NCI-H526 (cell line): ENCODE measurements at regions not wholly inside any gene's neighbourhood (a gene's known extent, or its start where the extent isn't known, plus 50 kb on each side); places are given as distances from the start of the nearest gene placed in this dataset.

Experiments used
- DNase-seq, 2 experiments: peaks; one replicate each; lab custom pipeline; 2025; lab: John Stamatoyannopoulos, UW

GRCh38 chr6:170083236-170084051, 207.4 kb downstream of the DLL1 start:
- DNase-seq: no peak

DNA sequence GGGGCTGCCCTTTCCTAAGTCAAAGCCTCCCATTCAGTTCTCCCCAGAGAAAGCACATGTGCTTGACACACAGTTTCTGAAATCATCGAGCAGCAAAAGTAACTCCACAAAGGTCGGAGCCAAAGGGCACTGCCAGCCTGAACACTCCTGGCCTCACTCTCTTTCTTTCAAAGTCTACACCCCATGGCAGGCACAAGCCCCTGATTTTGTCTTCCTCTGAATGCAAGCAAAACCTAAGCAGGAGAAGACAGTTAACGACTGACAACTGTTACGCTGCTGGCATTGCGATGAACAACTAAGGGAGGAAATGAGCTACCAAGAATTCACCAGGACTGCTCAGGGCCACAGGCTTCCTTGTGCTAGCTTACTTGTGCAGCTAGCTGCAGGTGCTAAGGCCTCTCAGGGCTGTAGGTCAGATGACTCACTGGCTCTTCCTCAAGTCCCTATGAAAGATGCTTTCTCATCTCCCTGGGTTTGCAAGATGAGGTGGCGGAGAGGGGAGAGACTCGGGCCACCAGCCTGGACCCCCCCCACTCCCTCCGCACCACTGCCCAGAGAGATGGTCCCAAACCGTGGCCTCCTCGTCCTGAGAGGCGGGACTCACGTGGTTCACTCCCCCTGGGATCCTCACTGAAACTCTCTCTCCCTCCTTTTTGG, 208.2 kb downstream of the DLL1 start:
- no peak for DNase-seq

GRCh38 chr6:170082067-170082466, 208.8 kb downstream of the DLL1 start:
- DNase-seq: no peak

- no peak for DNase-seq
Observed at GRCh38 chr6:170081556-170081955, 209.3 kb downstream of the DLL1 start.

- peak in 1 of 2 experiments; percentile 41 for DNase-seq
Observed at GRCh38 chr6:170080828-170081371, 210.0 kb downstream of the DLL1 start.

- DNase-seq: no peak
Observed at GRCh38 chr6:170080169-170080827, 210.6 kb downstream of the DLL1 start.

DNA sequence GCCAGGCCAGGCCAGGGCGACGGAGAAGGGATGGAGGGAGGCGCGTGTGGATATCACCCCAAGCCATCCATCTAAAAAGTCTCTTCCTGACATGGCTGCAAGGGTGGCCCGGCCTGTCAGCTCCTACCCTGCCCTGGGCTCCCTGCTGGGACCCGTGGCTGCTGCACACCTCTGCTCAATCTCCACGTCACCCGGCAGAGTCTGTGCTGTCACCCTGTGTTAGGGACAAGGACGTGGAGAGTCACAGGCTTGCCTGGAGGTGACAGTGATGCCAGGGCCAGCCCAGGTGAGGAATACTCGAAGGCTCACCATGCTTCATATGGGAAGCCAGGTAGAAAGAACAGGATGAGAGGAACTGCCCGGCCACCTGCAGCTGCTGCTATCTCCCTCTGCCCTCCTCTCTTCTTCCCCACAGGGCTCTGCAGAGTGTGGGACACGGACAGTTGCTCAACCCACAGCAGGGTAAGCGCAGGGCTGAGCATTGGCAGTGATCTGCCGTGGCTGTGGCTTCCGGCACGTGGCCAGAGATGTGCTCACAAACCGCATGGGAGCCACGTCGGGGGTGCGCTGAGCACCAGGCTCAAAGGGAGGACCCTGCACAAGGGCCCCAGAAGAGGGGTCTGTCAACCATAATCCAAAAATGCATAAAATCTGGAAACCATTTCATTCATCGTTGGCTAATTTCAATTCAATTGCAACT, 214.3 kb downstream of the DLL1 start:
- no peak for DNase-seq

- DNase-seq: no peak
Observed at GRCh38 chr6:170075659-170076223, 215.1 kb downstream of the DLL1 start.

DNA sequence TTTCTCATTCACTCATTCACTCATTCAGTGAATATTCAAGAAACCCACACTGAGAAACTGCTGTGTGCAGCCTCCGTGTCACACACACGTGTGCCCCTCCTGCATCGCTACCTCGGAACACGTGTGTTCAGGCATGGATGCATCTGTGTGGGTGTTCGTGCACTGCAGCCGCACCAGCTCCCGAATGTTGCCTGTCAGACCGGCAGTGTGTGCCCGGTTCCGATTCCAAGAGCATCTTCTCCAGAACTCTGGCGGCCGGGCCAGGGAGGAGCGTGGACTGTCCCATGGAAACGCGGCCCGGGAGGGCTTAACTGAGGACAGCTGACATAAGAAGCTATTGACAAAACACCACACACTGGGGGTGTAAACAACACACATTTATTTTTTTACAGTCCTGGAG, 216.0 kb downstream of the DLL1 start:
- no peak for DNase-seq

DNA sequence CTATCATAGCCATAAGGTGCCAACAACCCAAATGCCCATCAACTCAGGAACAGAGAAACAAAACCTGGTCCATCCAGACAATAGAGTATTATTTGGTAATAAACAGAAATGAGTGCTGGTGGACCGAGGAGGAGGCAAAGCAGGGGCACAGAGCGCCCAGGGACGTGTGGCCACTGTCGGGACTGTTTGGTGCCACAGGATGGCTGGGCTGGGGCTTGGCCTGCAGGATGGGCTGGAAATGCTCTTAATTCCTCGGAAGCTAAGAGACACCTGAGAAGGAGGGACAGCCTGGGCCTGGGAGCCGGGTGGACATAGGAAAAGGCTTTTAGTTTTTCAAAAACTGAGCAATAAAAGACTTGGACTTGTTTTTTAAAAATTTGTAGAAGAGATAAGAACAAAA, 216.4 kb downstream of the DLL1 start:
- no peak for DNase-seq

DNA sequence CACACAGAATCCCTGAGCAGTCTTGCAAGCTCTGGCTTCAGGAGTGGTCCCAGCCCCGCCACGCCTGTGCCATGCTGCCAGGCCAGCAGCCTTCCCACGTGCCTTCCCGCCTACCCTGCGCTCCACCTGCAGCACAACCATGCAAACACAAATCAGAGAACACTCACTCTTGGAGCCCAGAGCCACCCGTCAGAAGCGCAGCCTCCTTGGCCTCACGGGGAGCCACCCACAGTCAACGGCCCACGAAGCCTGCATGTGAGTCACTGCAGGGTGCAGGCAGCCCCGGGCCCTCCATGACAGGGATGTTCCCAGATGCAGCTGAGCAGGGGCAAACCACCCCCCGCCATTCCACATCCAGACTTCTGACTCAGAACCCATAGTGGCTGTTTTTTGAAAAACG, 217.0 kb downstream of the DLL1 start:
- no peak for DNase-seq

- DNase-seq: no peak
Observed at GRCh38 chr6:170072246-170072645, 218.6 kb downstream of the DLL1 start.

DNA sequence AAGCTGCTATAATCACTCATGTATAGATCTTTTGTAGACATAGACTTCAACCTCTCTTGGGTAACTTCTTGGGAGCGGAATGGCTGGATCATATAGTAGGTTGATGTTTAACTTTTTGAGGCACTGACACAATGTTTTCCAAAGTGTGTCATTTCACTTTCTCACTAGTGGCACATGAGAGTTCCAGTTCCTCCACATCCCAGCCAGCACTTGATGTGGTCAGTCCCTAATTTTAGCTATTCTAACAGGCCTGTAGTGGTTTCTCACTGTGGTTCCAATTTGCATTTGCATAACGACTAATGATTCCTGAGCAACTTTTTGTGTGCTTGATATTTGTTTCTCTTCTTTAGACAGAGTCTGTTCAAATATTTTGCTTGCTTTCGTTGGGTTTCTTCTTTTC, 221.3 kb downstream of the DLL1 start:
- DNase-seq: no peak

- no peak for DNase-seq
Observed at GRCh38 chr6:170068496-170068895, 222.4 kb downstream of the DLL1 start.

DNA sequence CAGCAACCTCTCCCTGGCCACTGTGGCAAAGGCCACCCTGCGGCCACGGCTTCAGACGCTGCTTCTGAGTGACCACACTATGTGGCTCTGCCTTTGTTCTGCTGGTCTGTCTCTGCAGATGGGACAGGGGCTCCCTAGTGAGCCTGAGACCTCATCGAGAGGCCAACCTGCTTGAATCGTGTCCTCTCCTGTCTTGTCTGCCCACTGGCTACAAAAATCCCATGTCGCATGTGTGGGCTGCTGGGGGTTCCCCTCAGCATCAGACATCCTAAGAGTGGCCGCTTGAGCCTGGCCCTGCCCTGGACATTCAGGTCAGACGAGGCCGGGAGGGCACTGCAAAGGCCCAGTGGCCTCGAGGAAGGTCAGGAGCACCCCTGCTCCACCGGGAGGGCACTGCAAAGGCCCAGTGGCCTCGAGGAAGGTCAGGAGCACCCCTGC, 222.9 kb downstream of the DLL1 start:
- DNase-seq: no peak

DNA sequence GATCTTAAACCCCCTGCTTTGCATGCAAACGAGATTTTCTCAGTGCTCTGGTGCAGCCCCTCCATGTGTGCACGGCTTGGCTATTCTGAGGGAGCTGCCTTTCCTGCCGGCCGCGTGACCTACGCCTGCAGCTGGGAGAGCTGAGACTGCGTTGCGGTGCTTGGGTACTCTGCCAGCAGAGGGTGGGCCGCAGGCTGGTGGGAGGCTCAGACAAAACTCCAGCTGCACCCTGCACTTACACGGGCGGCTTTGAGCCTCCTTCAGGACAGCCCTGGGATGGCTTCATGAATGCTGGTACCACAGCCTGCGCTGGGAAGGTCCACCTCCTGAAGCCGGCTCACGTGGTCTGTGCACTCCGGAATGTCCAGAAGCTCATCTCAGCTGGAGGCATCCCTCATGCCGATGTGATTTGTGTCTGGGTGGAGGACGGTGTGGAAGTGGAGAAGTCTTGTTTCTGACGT, 223.7 kb downstream of the DLL1 start:
- peak; percentile 49 for DNase-seq

GRCh38 chr6:170066679-170067078, 224.2 kb downstream of the DLL1 start:
- DNase-seq: no peak

DNA sequence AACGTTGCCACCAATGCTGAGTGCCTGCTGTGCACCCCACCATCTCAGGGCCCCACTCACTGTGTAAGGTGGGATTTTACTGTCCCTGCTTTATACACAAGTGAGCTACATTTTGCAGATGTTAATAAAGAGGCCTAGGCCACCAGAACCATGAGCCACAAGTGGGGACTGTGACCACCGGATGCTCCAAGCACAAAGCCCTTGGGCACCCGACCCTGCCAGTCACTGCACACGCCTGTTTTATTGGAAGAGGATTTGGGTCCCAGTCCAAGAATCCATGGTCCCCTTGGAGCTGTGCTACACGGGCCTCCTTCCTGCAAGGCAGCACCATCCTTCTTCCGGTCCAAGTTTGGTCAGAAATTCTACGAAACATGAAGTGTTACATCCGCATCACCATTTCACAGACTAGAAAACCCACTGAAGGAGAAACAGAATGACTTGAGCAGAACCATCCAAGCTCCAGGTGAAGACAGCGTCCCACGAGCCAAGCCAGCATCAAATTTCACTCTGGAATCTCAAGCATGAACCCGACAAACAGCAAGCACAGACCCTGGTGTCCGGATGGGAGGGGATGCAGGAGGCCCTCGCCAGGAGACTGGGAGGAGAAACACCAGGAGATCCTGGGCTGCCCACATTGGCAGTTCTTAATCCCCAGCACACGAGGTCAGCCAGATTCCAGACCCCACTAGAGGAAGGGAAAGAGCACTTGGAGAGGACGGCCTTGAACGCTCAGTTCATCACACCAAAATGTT, 226.9 kb downstream of the DLL1 start:
- DNase-seq: no peak

GRCh38 chr6:170063431-170063830, 227.4 kb downstream of the DLL1 start:
- DNase-seq: no peak

GRCh38 chr6:170062915-170063241, 228.0 kb downstream of the DLL1 start:
- no peak for DNase-seq
